RCC 7860 (cell line): ENCODE measurements at regions not wholly inside any gene's neighbourhood (a gene's known extent, or its start where the extent isn't known, plus 50 kb on each side); places are given as distances from the start of the nearest gene placed in this dataset.

Source experiments
- DNase-seq: peaks from one replicate; pipeline ENCODE4 v3.0.0-alpha.2; 2015; ENCODE audit warnings: low spot score
- FAIRE-seq: peaks from 2 replicates; lab custom pipeline; 2012; peaks lifted over from hg19 to GRCh38; lab: Jason Lieb, UNC

- FAIRE-seq (no peak), DNase-seq (no peak)
These were observed 641.9 kb upstream of the RBFOX1 start for GRCh38 chr16:6690741-6691140.

DNA sequence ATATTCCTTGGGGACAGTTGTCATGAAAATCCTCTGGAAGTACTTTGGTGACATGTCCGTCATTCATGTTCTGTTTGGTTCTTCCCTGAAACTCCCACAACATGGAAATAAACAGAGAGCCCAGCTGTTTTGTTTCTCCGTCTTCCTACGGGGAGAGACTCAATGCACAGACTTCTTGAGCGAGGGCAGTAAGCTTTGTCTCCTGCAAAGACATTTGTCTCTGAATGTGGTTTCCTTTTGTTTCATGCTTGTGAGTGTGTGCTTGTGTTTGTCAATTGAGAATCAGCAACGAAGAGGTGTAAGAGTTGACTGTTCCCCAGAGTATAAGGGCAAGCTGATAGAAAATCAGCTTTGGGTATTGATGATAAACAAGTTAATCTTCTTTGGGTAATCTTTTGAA is 643.0 kb upstream of the RBFOX1 start:
- DNase-seq (no peak), FAIRE-seq (no peak)

- DNase-seq (no peak), FAIRE-seq (no peak)
These were observed 645.1 kb upstream of the RBFOX1 start for GRCh38 chr16:6687593-6687992.

DNA sequence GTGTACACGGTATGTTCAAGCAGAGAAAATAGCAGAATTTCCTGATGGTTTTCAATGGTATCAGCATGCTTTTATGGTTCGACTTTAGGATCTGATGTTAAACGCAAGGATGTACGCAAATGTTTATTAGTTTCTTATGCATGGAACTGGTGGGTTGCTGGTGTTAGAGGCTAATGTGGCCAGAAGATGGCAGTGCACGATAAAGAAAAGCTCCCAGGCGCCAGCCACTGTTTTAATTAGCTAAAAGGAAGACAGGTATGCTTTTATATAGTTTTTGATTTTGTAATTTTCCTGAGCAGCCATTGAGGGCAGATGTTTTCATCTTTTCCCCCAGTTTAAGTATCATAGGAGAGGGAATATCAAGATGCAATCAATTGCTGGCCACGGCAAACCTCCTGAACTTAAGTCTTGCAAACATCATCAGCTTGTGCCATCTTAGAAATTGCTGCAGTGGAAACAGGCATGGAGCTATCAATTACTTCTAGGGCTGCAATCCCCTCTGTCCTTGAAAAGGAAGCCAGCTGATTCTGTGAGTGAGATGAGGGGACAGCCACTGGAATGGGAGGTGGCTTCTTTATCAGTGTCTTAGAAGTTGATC is 648.5 kb upstream of the RBFOX1 start:
- FAIRE-seq (no peak), DNase-seq (no peak)

- DNase-seq (no peak), FAIRE-seq (no peak)
These were observed 650.4 kb upstream of the RBFOX1 start for GRCh38 chr16:6682142-6682811.

DNA sequence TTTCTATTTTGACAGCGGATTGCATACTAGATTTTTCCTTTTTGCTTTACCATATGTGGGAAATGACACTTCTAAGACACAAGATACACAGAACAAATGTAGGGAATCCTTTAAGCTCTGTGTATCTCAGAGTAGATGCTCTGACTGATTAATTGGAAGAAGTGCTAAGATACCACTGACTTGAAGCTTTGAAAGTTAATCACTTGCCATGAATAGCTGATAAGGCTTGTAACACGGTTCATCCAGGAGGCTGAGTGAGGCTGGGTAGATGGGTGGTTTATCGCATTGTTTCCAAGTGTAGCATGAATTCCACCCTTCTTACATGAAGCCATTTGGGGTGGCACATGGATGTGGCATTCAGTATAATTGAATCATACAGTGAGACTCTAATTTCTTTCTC is 654.1 kb upstream of the RBFOX1 start:
- FAIRE-seq, result no peak
- DNase-seq, result no peak

GRCh38 chr16:6674071-6674470 is 658.6 kb upstream of the RBFOX1 start:
- no peak for DNase-seq

GRCh38 chr16:6672507-6672906 is 660.1 kb upstream of the RBFOX1 start:
- DNase-seq (no peak), FAIRE-seq (no peak)

More at GRCh38 chr16:6674071-6674470, 658.6 kb upstream of the RBFOX1 start:
- FAIRE-seq, result no peak

DNA sequence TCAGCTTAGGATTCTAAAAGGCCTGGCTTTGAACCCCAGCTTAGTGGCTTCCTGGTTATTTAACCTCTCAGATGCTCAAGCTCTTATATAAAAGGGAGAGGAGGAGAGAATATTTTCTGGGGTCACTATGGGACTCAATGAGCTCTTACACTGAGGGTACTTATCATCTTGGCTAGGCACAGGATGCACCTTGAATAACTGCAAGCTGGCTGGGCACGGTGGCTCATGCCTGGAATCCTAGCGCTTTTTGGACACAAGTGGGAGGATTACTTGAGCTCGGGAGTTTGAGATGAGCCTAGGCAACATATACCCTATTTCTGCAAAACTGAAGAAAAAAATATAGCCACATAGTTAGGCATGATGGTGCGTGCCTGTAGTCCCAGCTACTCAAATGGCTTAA is 665.3 kb upstream of the RBFOX1 start:
- DNase-seq, result no peak

DNA sequence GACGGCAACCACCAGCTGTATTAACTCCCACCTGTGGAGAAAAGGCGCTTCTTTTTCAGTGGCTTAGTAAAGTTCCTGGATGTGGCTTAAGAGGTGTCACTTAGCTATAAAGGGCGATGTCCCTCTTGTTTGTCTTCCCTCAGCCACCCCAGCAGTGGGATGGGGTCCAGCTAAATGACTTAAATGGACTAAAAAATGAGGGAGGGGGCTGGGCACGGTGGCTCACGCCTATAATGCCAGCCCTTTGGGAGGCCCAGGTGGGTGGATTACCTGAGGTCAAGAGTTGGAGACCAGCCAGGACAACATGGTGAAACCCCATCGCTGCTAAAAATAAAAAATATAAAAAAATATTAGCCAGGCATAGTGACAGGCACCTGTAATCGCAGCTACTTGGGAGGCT is 667.5 kb upstream of the RBFOX1 start:
- FAIRE-seq, result no peak
- DNase-seq, result no peak

More for the DNA sequence above, 665.3 kb upstream of the RBFOX1 start:
- FAIRE-seq, result no peak

- DNase-seq (no peak), FAIRE-seq (no peak)
These were observed 669.0 kb upstream of the RBFOX1 start for GRCh38 chr16:6663668-6664067.

DNA sequence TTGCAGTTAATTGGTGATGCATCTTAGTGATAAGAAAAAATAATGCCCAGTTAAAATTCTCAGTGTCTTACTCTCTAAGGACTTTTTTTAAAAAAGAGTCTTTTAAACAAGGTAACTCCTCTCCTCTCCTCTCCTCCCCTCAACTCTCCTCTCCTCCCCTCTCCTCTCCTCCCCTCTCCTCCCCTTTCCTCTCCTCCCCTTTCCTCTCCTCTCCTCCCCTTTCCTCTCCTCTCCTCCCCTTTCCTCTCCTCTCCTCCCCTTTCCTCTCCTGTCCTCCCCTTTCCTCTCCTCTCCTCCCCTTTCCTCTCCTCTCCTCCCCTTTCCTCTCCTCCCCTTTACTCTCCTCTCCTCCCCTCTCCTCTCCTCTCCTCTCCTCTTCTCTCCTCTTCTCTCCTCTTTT is 675.9 kb upstream of the RBFOX1 start:
- no peak for DNase-seq
- no peak for FAIRE-seq

DNA sequence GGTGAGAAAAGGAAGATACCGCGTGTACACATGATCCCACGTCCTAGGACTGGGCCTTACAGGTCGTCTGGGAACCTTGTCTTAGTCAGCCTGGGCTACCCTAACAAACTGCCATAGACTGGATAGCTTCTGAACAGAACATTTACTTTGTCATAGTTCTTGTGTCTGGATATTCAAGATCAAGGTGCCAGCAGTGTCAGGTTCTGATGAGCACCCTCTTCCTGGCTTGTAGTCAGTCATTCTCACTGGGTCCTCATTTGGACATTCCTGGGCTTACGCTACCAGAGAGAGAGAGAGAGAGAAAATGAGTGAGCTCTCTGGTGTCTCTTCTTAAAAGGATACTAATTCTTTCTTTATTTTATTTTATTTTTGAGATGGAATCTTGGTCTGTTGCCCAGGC is 685.8 kb upstream of the RBFOX1 start:
- FAIRE-seq (no peak), DNase-seq (no peak)

DNA sequence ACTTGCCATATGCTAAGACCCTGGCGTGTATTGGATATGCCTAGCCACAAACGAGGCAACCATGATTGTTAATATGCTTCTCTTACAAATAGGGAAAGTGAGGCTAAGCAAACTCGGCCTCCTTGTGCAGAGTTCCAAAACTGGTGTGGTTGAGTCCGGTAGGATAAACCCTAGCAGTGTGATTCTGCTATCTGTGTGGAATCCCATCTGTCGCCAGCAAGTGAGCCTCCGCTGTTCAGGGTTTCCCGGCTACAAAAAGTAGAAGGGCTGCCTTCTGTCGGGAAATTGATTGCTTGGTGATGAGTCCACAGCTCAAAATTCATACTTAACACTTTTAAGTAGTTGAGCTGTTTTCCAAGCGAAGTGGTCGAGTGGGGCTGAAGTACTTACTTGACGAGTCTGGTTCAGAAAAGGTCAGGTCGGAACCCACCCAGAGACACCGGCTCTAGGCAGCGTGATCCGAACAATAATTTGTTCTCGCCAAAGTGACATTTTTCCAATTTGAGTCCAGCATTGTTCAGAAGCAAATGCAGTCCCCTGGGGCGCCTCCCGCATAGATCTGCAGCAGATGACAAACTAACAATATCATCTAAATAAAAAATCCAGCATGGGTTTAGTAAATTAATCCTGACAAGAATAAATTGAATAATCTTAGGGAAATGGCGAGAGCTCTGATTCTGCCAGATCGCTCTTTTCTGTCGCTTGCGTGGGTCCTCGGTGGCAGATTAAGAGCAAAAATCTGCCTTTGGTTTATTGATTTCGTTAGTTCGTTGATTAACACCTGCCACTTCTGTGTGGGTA is 686.7 kb upstream of the RBFOX1 start:
- FAIRE-seq (no peak), DNase-seq (no peak)

GRCh38 chr16:6644916-6645315 is 687.7 kb upstream of the RBFOX1 start:
- no peak for FAIRE-seq
- DNase-seq, result no peak

- DNase-seq (peak; percentile 25), FAIRE-seq (peak; percentile 72)
These were observed 689.5 kb upstream of the RBFOX1 start for GRCh38 chr16:6643080-6643686.

DNA sequence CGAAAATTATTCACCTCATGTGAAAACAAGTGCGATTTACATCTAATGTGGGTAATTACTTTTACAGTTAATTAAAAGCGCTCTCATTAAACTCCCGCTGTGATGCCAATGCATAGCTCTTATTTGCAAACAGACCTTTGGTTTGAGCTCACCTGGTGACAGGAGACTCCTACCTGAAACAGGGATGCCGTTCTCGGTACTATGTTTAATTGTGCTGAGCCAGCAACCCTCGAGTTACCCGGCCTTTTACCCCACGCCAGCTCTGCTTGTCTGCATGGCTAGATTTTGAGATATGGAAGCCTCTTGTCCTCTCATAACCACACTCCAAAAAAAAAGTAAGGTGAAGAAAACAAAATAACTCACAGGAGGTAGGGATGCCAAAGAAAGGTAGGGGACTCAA is 690.4 kb upstream of the RBFOX1 start:
- no peak for FAIRE-seq

GRCh38 chr16:6641091-6641490 is 691.6 kb upstream of the RBFOX1 start:
- DNase-seq, result no peak
- no peak for FAIRE-seq

More for the DNA sequence above, 690.4 kb upstream of the RBFOX1 start:
- no peak for DNase-seq

DNA sequence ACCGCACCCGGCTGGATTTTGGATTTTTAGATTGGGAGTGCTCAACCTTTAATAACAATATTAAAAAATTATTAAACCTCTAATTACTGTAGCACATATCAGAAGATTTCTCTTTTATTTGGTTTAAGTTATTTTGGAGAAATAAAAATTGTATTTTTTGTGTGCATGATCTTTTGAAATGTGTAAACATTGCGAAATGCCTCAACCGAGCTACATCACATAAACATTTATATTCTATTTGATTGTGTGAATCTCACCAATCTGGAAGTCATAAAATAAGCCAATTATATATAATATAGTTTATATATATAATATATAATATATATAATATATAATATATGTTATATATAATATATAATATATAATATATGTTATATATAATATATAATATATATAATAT is 696.2 kb upstream of the RBFOX1 start:
- FAIRE-seq, result no peak
- no peak for DNase-seq

DNA sequence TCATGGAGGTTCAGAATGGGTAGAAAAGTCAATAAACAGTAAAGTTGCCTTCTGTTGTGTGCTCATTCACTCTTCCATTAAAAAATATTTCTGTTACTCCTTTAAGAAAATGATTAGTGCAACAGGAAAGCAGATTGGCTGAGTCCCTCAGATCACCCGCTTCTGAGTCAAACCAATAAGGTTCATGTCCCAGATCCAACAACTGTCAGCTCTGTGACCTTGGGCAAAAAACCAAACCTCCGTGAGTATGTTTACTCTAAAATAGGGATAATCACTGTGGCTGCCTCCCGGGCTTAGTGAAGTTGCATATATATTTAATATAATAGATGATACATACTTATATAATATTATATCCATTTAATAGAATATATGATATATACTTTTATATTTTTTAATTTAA is 698.5 kb upstream of the RBFOX1 start:
- DNase-seq (no peak), FAIRE-seq (no peak)

- no peak for FAIRE-seq
- DNase-seq, result no peak
These were observed 699.2 kb upstream of the RBFOX1 start for GRCh38 chr16:6633456-6633855.

DNA sequence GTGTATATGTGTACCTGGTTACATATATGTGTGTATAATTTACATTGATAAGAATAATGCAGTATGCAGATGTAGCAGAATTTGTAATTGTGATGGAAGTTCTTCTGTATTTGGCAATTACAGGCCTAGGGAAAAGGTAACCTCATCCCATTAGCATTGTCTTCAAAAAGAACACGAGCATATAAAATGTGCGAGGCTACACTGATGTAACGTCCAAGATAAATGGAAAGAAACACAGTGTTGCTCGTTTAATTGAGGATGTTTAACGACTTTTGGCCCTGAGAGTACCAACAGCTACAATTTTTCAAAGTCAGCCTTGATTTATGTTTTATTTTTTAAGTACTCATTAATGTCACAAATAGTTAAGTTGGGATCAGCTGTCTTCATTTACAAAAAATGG is 703.5 kb upstream of the RBFOX1 start:
- no peak for DNase-seq
- FAIRE-seq, result no peak
